ENCODE measurements at regions not wholly inside any gene's neighbourhood (a gene's known extent, or its start where the extent isn't known, plus 50 kb on each side); places are given as distances from the start of the nearest gene placed in this dataset.

GRCh38 chr13:105147461-105147860 lies 1388.0 kb downstream of the EFNB2 start:
- Histone ChIP-seq H3K4me1 (ENCODE audit: insufficient read depth) (no peaks in the 10 kb centered on the region), H3K27ac (ENCODE audit: low read depth) (no peak overlapping the region), H4K20me1 (replicated peaks; ENCODE audit: insufficient read depth) (no peaks in the 10 kb centered on the region), H3K27me3 (ENCODE audit: insufficient read depth) (no peaks in the 10 kb centered on the region), H3K9me2 (ENCODE audit: insufficient read depth) (no peaks in the 10 kb centered on the region), H3F3A (replicated peaks; ENCODE audit: low read depth) (no peaks in the 10 kb centered on the region), H2AFZ (no peak overlapping the region), H3K4me2 (no peak overlapping the region), H3K36me3 (ENCODE audit: insufficient read depth) (no peaks in the 10 kb centered on the region), H3K79me2 (replicated peaks; ENCODE audit: insufficient read depth) (no peaks in the 10 kb centered on the region), H3K4me3 (no peak overlapping the region)
- no peak for DNase-seq (ENCODE audit: low spot score)
- no peaks in the 10 kb centered on the region for H3K4me1 Mint-ChIP-seq
- no peak overlapping the region for H3K4me3 Mint-ChIP-seq
- no peaks in the 10 kb centered on the region for H3K27me3 Mint-ChIP-seq (ENCODE audit: insufficient read depth, low read depth, poor library complexity)
- ATAC-seq = no peak
- TF ChIP-seq ZNF331 (CRISPR knock-in tag; IDR thresholded peaks at IDR 0.05; ENCODE audit: low read depth) = no peak
- TF ChIP-seq NANOG (IDR thresholded peaks at IDR 0.05; ENCODE audit: borderline replicate concordance) = no peak
- TF ChIP-seq, protein P1, sequence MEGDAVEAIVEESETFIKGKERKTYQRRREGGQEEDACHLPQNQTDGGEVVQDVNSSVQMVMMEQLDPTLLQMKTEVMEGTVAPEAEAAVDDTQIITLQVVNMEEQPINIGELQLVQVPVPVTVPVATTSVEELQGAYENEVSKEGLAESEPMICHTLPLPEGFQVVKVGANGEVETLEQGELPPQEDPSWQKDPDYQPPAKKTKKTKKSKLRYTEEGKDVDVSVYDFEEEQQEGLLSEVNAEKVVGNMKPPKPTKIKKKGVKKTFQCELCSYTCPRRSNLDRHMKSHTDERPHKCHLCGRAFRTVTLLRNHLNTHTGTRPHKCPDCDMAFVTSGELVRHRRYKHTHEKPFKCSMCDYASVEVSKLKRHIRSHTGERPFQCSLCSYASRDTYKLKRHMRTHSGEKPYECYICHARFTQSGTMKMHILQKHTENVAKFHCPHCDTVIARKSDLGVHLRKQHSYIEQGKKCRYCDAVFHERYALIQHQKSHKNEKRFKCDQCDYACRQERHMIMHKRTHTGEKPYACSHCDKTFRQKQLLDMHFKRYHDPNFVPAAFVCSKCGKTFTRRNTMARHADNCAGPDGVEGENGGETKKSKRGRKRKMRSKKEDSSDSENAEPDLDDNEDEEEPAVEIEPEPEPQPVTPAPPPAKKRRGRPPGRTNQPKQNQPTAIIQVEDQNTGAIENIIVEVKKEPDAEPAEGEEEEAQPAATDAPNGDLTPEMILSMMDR (conservative IDR thresholded peaks at IDR 0.05; ENCODE audit: low read depth in 2 of 2) = no peak
- TF ChIP-seq, protein P2, sequence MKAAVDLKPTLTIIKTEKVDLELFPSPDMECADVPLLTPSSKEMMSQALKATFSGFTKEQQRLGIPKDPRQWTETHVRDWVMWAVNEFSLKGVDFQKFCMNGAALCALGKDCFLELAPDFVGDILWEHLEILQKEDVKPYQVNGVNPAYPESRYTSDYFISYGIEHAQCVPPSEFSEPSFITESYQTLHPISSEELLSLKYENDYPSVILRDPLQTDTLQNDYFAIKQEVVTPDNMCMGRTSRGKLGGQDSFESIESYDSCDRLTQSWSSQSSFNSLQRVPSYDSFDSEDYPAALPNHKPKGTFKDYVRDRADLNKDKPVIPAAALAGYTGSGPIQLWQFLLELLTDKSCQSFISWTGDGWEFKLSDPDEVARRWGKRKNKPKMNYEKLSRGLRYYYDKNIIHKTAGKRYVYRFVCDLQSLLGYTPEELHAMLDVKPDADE (IDR thresholded peaks at IDR 0.05) = no peak
- TF ChIP-seq JUNB (IDR thresholded peaks at IDR 0.05; ENCODE audit: unreplicated experiment) = no peak
- no peak for TF ChIP-seq STAT1 (IDR thresholded peaks at IDR 0.05; ENCODE audit: unreplicated experiment)
- TF ChIP-seq EZH2phosphoT487 (IDR thresholded peaks at IDR 0.05; ENCODE audit: unreplicated experiment) = no peak
- TF ChIP-seq CREB1 (CRISPR knock-in tag; IDR thresholded peaks at IDR 0.05; ENCODE audit: low read depth) = no peak
- TF ChIP-seq EZH2 (IDR thresholded peaks at IDR 0.05; ENCODE audit: low read depth, unreplicated experiment) = no peak
- TF ChIP-seq POLR2AphosphoS5 (IDR thresholded peaks at IDR 0.05; ENCODE audit: low read depth) = no peak
- TF ChIP-seq, protein P3, sequence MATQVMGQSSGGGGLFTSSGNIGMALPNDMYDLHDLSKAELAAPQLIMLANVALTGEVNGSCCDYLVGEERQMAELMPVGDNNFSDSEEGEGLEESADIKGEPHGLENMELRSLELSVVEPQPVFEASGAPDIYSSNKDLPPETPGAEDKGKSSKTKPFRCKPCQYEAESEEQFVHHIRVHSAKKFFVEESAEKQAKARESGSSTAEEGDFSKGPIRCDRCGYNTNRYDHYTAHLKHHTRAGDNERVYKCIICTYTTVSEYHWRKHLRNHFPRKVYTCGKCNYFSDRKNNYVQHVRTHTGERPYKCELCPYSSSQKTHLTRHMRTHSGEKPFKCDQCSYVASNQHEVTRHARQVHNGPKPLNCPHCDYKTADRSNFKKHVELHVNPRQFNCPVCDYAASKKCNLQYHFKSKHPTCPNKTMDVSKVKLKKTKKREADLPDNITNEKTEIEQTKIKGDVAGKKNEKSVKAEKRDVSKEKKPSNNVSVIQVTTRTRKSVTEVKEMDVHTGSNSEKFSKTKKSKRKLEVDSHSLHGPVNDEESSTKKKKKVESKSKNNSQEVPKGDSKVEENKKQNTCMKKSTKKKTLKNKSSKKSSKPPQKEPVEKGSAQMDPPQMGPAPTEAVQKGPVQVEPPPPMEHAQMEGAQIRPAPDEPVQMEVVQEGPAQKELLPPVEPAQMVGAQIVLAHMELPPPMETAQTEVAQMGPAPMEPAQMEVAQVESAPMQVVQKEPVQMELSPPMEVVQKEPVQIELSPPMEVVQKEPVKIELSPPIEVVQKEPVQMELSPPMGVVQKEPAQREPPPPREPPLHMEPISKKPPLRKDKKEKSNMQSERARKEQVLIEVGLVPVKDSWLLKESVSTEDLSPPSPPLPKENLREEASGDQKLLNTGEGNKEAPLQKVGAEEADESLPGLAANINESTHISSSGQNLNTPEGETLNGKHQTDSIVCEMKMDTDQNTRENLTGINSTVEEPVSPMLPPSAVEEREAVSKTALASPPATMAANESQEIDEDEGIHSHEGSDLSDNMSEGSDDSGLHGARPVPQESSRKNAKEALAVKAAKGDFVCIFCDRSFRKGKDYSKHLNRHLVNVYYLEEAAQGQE (IDR thresholded peaks at IDR 0.05; ENCODE audit: unreplicated experiment) = no peak
- TF ChIP-seq, protein P4, sequence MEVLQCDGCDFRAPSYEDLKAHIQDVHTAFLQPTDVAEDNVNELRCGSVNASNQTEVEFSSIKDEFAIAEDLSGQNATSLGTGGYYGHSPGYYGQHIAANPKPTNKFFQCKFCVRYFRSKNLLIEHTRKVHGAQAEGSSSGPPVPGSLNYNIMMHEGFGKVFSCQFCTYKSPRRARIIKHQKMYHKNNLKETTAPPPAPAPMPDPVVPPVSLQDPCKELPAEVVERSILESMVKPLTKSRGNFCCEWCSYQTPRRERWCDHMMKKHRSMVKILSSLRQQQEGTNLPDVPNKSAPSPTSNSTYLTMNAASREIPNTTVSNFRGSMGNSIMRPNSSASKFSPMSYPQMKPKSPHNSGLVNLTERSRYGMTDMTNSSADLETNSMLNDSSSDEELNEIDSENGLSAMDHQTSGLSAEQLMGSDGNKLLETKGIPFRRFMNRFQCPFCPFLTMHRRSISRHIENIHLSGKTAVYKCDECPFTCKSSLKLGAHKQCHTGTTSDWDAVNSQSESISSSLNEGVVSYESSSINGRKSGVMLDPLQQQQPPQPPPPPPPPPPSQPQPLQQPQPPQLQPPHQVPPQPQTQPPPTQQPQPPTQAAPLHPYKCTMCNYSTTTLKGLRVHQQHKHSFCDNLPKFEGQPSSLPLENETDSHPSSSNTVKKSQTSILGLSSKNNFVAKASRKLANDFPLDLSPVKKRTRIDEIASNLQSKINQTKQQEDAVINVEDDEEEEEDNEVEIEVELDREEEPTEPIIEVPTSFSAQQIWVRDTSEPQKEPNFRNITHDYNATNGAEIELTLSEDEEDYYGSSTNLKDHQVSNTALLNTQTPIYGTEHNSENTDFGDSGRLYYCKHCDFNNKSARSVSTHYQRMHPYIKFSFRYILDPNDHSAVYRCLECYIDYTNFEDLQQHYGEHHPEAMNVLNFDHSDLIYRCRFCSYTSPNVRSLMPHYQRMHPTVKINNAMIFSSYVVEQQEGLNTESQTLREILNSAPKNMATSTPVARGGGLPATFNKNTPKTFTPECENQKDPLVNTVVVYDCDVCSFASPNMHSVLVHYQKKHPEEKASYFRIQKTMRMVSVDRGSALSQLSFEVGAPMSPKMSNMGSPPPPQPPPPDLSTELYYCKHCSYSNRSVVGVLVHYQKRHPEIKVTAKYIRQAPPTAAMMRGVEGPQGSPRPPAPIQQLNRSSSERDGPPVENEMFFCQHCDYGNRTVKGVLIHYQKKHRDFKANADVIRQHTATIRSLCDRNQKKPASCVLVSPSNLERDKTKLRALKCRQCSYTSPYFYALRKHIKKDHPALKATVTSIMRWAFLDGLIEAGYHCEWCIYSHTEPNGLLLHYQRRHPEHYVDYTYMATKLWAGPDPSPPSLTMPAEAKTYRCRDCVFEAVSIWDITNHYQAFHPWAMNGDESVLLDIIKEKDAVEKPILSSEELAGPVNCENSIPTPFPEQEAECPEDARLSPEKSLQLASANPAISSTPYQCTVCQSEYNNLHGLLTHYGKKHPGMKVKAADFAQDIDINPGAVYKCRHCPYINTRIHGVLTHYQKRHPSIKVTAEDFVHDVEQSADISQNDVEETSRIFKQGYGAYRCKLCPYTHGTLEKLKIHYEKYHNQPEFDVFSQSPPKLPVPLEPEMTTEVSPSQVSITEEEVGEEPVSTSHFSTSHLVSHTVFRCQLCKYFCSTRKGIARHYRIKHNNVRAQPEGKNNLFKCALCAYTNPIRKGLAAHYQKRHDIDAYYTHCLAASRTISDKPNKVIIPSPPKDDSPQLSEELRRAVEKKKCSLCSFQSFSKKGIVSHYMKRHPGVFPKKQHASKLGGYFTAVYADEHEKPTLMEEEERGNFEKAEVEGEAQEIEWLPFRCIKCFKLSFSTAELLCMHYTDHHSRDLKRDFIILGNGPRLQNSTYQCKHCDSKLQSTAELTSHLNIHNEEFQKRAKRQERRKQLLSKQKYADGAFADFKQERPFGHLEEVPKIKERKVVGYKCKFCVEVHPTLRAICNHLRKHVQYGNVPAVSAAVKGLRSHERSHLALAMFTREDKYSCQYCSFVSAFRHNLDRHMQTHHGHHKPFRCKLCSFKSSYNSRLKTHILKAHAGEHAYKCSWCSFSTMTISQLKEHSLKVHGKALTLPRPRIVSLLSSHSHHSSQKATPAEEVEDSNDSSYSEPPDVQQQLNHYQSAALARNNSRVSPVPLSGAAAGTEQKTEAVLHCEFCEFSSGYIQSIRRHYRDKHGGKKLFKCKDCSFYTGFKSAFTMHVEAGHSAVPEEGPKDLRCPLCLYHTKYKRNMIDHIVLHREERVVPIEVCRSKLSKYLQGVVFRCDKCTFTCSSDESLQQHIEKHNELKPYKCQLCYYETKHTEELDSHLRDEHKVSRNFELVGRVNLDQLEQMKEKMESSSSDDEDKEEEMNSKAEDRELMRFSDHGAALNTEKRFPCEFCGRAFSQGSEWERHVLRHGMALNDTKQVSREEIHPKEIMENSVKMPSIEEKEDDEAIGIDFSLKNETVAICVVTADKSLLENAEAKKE (CRISPR knock-in tag; IDR thresholded peaks at IDR 0.05) = no peak
- no peak for TF ChIP-seq ZNF114 (CRISPR knock-in tag; IDR thresholded peaks at IDR 0.05)
- H3K27ac Mint-ChIP-seq = no peak overlapping the region
- H3K36me3 Mint-ChIP-seq (ENCODE audit: low read depth) = no peaks in the 10 kb centered on the region; the same call in 2 of the 3 replicates
- H3K9me3 Mint-ChIP-seq = no peaks in the 10 kb centered on the region

Data from GM23338 (cell line).